GM23338 (cell line): ENCODE measurements at regions not wholly inside any gene's neighbourhood (a gene's known extent, or its start where the extent isn't known, plus 50 kb on each side); places are given as distances from the start of the nearest gene placed in this dataset.

Experiments
- EZH2phosphoT487 ChIP-seq: fragments of 200-600 bp; sonication (generic); IDR thresholded peaks from one replicate; pipeline ENCODE4 v1.8.1; 2018; ENCODE audit warnings: antibody characterized with exemption; ENCODE audit not compliant: unreplicated experiment
- JUNB ChIP-seq: IDR thresholded peaks from one replicate; pipeline ENCODE4 v1.6.1; 2016; ENCODE audit warnings: antibody characterized with exemption; ENCODE audit not compliant: unreplicated experiment
- POLR2AphosphoS5 ChIP-seq: IDR thresholded peaks from 2 replicates; pipeline ENCODE4 v1.6.1; 2016; ENCODE audit warnings: antibody characterized with exemption, low read depth
- ZNF114 ChIP-seq: fragments of 250-450 bp; sonication (Bioruptor Pico); IDR thresholded peaks from 2 replicates; pipeline ENCODE4 v1.5.0; 2020; ENCODE audit warnings: mild to moderate bottlenecking, moderate library complexity
- ZNF462 ChIP-seq: fragments of 250-450 bp; sonication (Bioruptor Pico); IDR thresholded peaks from 2 replicates; pipeline ENCODE4 v1.5.0; 2020; ENCODE audit warnings: mild to moderate bottlenecking, moderate library complexity
- TF ChIP-seq, protein P1 (sequence below), 2 experiments: fragments of 200-600 bp in 1 of 2; sonication (generic) in 1 of 2; conservative IDR thresholded peaks; 2 replicates each; pipeline versions ENCODE4 v1.5.1 to v1.6.1; 2016 to 2017; ENCODE audit warnings: antibody characterized with exemption in 2 of 2, low read depth in 2 of 2, mild to moderate bottlenecking in 2 of 2, moderate library complexity in 1 of 2

GRCh38 chr2:365367-366275, 77.7 kb upstream of the ALKAL2 start (continued):
- no peak for TF ChIP-seq ZNF462 (CRISPR knock-in tag)
- TF ChIP-seq, protein P1, sequence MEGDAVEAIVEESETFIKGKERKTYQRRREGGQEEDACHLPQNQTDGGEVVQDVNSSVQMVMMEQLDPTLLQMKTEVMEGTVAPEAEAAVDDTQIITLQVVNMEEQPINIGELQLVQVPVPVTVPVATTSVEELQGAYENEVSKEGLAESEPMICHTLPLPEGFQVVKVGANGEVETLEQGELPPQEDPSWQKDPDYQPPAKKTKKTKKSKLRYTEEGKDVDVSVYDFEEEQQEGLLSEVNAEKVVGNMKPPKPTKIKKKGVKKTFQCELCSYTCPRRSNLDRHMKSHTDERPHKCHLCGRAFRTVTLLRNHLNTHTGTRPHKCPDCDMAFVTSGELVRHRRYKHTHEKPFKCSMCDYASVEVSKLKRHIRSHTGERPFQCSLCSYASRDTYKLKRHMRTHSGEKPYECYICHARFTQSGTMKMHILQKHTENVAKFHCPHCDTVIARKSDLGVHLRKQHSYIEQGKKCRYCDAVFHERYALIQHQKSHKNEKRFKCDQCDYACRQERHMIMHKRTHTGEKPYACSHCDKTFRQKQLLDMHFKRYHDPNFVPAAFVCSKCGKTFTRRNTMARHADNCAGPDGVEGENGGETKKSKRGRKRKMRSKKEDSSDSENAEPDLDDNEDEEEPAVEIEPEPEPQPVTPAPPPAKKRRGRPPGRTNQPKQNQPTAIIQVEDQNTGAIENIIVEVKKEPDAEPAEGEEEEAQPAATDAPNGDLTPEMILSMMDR (conservative IDR thresholded peaks at IDR 0.05; ENCODE audit: low read depth in 2 of 2): no peak
- no peak for TF ChIP-seq JUNB
- TF ChIP-seq POLR2AphosphoS5: no peak
- TF ChIP-seq ZNF114 (CRISPR knock-in tag): no peak
- no peak for TF ChIP-seq EZH2phosphoT487
